ENCODE measurements at regions not wholly inside any gene's neighbourhood (a gene's known extent, or its start where the extent isn't known, plus 50 kb on each side); places are given as distances from the start of the nearest gene placed in this dataset.
"Not testable (repeated sequence)": the region's sequence is repeated elsewhere in the genome, so short reads cannot be mapped to it uniquely, and the experiment has no call there.

- DNase-seq = no peak
Observed at GRCh38 chr18:76720683-76721082, 101.7 kb upstream of the ZNF236 start.

- DNase-seq = peak; percentile 20
Observed at GRCh38 chr18:76715012-76715610, 107.2 kb upstream of the ZNF236 start.

GRCh38 chr18:76713432-76713831 lies 108.9 kb upstream of the ZNF236 start:
- no peak for DNase-seq

- no peak for DNase-seq
Observed at GRCh38 chr18:76712511-76713140, 109.7 kb upstream of the ZNF236 start.

DNA sequence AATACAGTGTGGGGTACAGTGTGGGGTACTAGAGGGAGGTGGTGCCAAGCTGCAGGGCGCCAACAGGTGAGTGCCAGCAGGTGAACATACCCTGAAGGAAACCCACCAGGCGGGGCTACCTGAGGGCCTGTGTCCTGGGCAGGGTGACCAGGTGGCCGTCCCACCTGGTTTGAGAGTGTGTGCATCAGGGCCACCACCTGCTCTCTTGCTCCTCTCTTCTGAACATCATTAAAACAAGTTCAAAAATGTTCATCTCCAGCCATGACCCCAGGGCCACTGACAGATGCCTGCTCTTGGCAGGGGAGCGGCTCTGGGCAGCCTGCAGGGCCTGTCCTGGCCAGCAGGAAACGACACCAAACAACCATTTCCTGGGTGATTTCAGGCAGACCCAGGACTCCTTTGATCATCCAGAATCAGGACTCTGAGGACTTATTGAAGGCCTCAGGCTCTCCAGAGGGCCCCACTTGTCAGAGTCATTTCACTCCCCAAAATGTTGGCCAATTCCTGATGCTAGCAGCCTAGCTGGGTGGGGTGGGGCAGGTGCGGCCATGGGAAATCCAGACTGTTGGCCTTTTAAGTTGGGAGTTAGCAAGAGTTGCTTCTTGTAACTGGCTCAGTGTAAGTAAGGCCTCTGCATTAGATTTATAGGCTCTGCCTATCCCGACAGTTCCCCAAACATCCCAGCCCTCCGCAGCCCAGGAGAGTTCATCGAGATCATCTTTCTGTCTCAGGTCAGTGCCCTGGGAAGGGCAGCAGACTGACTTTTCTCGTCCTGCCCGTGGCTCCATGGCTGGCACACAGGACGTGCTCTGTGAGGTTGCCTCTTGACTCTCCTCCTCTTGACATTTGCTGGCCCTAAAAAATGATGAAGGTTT lies 111.5 kb upstream of the ZNF236 start:
- no peak for DNase-seq

- peak; percentile 78 for DNase-seq
Observed at GRCh38 chr18:76709659-76710645, 112.4 kb upstream of the ZNF236 start.

GRCh38 chr18:76708722-76709353 lies 113.5 kb upstream of the ZNF236 start:
- DNase-seq = no peak

DNA sequence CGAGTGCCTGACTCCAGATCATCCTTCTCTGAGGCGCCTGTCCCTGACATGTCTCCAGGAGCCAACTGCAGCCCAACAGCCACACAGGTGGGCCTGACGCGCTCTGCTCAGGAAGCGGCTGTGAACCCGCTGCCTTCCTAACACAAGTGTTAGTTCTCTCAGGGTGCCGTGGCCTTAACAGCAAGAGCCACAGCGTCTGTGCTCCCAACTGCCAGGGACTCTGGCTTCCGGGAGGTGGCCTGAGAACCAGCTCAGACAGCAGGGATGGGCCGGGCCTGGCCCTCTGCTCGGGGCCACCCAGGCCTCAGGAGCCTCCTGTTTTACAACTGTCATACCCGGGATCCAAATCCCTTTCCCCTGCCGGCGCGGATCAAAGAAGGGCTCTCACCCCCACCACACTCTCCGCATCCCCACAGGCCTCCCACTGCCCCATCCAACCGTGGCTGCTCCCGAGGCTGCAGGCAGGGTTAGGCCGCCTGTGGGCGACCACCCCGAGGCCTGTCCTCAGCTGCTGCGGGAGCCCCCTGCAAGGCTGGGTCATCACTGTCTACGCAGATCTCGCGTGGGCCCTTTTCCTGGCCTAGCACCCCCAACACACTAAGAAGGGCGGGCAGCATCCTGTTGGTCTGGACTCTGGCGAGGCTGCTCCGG lies 114.2 kb upstream of the ZNF236 start:
- DNase-seq = no peak

GRCh38 chr18:76707534-76707933 lies 114.8 kb upstream of the ZNF236 start:
- no peak for DNase-seq

DNA sequence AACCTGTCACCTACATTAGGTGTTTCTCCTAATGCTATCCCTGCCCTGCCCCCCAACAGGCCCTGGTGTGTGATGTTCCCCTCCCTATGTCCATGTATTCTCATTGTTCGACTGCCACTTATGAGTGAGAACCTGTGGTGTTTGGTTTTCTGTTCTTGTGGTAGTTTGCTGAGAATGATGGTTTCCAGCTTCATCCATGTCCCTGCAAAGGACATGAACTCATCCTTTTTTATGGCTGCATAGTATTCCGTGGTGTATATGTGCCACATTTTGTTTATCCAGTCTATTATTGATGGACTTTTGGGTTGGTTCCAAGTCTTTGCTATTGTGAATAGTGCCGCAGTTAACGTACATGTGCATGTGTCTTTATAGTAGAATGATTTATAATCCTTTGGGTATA lies 117.8 kb upstream of the ZNF236 start:
- not testable (repeated sequence) for DNase-seq

GRCh38 chr18:76699923-76700322 lies 122.4 kb upstream of the ZNF236 start:
- no peak for DNase-seq

DNA sequence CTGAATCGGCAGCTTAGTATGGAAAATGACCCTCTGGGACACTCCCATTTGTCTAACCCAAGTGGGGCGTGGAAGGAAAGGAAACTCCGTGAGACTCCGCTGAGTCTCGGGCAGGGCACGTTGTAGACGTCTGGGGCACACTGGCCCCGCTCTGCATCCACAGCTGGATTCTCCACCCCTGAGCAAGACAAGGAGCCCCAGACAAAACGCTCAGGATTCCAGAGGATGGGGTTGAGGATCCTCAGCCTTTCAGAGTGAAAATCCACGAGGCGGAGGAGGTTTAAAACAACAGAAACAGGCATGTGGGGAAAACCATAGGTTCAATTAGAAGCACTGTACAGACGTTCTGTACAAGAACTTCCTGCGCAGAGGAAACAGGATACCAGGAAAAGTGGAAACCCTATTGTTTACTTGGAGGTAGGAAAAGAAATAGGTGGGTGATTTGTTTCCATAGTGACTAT lies 124.9 kb upstream of the ZNF236 start:
- DNase-seq = peak; percentile 42

DNA sequence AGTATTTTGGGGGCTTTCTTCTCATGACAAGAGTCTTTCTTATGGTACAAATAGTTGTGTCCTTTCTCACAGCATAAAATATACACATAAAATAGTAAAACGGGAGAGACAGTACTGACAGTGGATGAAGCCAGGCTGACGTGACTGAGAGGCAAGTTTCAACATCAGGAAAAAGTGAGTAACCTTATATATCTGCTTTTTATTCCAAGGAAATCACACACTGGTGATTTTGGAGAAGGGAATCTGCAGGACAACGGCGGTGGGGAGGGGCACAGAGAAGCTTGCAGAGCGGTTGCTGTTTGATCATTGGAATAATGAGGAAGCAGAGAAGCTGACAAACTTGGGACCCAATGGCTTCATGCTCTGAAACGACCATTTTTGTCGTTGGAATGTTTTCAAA lies 130.6 kb upstream of the ZNF236 start:
- DNase-seq = no peak

DNA sequence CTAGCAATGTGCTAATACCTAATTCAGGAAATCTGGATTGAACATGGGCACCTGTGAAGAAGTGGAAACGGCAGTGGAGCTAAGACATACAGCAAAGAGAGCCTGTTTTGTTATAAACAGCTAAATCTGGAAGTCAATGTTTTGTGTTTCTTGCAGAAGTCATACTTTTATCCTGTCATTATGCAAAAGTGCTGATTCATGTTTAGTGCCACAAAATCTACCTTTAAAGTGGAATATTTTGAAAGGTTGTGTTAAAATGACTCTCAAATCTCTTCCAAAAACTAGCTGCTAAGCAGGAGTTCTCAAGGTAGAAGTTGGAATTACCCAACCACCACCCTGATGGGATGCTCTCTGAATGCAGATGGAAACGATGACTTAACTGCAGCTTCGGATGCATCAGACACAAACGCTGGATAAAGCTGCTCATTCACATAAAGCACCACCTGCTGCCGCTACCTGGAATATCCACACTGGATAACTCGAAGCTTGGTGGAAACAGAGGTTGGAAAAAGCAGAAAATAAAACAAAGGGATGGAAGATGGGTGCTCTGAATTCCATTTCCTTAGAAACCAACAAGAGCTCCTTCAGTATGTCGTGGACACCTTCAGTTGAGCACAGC lies 132.6 kb upstream of the ZNF236 start:
- DNase-seq = no peak

DNA sequence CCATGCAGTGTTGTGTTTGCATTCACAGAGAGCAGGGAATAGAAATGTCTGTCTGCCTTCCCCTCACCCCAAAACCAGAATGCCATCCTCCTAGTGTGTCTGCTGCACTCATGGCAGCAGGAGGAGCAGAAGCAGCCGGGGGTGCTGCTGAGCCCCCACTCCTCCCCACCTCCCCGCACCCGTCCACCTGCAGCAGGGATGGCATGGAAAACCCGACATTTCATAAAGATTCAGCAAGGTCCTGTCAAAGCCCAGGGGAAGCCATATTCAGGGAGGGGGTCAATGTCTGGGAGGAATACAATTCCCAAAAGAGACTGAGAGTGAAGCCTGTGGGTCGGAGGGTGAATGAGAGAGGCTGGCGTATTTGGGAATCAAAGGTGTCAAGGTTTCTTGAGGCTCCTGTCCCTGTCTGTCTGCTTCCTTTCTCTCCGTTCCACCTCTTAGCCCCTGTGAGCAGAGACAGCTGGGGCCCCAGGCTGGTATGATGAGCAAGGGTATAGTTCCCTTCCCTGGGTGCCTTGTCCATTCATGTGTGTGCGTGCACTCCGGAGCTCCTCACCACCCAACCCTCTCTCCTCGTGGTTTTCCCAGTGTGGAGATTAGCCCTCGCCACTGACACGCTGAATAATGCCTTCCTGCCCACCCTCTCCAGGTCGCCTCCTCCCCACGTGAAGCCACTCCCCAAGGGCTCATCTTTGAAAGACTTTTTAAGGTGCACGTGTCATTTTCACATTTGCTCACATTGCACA lies 133.5 kb upstream of the ZNF236 start:
- DNase-seq = no peak

GRCh38 chr18:76687304-76687962 lies 134.9 kb upstream of the ZNF236 start:
- DNase-seq = no peak

DNA sequence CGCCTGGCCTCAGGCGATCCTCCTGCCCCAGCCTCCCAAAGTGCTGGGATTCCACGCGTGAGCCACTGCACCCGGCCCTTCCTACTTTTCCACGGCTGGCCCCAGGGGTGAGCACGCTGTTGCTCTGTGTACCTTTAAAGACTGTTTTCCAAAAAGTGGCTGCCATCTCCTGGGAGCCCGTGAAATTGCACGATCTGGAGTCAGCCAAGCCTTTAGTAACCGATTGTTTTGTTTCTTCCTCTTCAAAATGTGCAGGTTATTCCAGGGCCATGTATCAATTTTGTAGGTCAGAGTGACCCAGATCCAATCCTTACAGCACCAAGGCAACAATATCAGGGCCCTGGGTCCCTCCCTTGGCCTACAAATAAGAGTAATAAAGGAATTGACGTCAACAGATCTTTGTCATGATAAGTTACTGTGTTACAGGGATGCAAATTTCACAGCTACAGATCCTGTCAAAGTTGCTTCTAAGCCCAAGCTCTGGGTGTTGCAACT lies 135.6 kb upstream of the ZNF236 start:
- peak; percentile 17 for DNase-seq

GRCh38 chr18:76685860-76686259 lies 136.5 kb upstream of the ZNF236 start:
- DNase-seq = no peak

GRCh38 chr18:76685402-76685801 lies 137.0 kb upstream of the ZNF236 start:
- DNase-seq = no peak
